Skeletal muscle tissue (tissue), 3 donors: ENCODE measurements at regions not wholly inside any gene's neighbourhood (a gene's known extent, or its start where the extent isn't known, plus 50 kb on each side); places are given as distances from the start of the nearest gene placed in this dataset.

ENCODE experiments used
- H3K27ac ChIP-seq: one replicate; pipeline ENCODE4 v1.7.0; 2013; ENCODE audit warnings: mild to moderate bottlenecking, low read depth, low read length, inconsistent platforms
- H3K27me3 ChIP-seq, 3 donors: one replicate each; pipeline ENCODE4 v1.7.0; 2013; ENCODE audit warnings: low read length in 3 of 3; ENCODE audit not compliant: control insufficient read depth in 3 of 3, insufficient read depth in 3 of 3
- H3K36me3 ChIP-seq, 3 donors: one replicate each; pipeline ENCODE4 v1.7.0; 2013; ENCODE audit warnings: low read length in 3 of 3; ENCODE audit not compliant: control insufficient read depth in 3 of 3, insufficient read depth in 3 of 3
- H3K4me1 ChIP-seq, 3 donors: one replicate each; pipeline ENCODE4 v1.7.0; 2013; ENCODE audit warnings: low read length in 3 of 3, mild to moderate bottlenecking in 3 of 3; ENCODE audit not compliant: control insufficient read depth in 3 of 3, insufficient read depth in 3 of 3
- H3K4me3 ChIP-seq, 3 donors: one replicate each; pipeline ENCODE4 v1.7.0; 2013; ENCODE audit warnings: low read length in 3 of 3
- H3K9ac ChIP-seq, 3 donors: one replicate each; pipeline ENCODE4 v1.7.0; 2013; ENCODE audit warnings: low read length in 3 of 3, mild to moderate bottlenecking in 3 of 3, moderate library complexity in 2 of 3, low read depth in 1 of 3
- H3K9me3 ChIP-seq, 3 donors: one replicate each; pipeline ENCODE4 v1.7.0; 2013; ENCODE audit warnings: low read length in 3 of 3; ENCODE audit not compliant: control insufficient read depth in 3 of 3
- donor health status: Osteomylitis.

- Histone ChIP-seq H3K9ac (no peak overlapping the region), H3K9me3 (no peaks in the 10 kb centered on the region), H3K36me3 (no peaks in the 10 kb centered on the region), H3K27ac (no peak overlapping the region), H3K4me3 (no peak overlapping the region), H3K27me3 (no peaks in the 10 kb centered on the region), H3K4me1 (no peaks in the 10 kb centered on the region)
Observed at GRCh38 chr10:36629476-36629875, 495.9 kb upstream of the ANKRD30A start.

GRCh38 chr10:36624551-36625100 is 500.8 kb upstream of the ANKRD30A start:
- no peak overlapping the region for H3K4me3 ChIP-seq
- H3K9me3 ChIP-seq, result no peaks in the 10 kb centered on the region
- H3K4me1 ChIP-seq, result no peaks in the 10 kb centered on the region
- no peaks in the 10 kb centered on the region for H3K27me3 ChIP-seq
- H3K9ac ChIP-seq, result no peak overlapping the region
- no peaks in the 10 kb centered on the region for H3K36me3 ChIP-seq
- no peak overlapping the region for H3K27ac ChIP-seq

- no peak overlapping the region for H3K4me3 ChIP-seq
- H3K27me3 ChIP-seq, result no peaks in the 10 kb centered on the region
- no peaks in the 10 kb centered on the region for H3K4me1 ChIP-seq
- no peak overlapping the region for H3K27ac ChIP-seq
- no peaks in the 10 kb centered on the region for H3K36me3 ChIP-seq
- no peaks in the 10 kb centered on the region for H3K9me3 ChIP-seq
- no peak overlapping the region for H3K9ac ChIP-seq
Observed at GRCh38 chr10:36621346-36621745, 504.1 kb upstream of the ANKRD30A start.

- no peaks in the 10 kb centered on the region for H3K27me3 ChIP-seq
- no peak overlapping the region for H3K4me3 ChIP-seq
- no peak overlapping the region for H3K27ac ChIP-seq
- no peak overlapping the region for H3K9ac ChIP-seq
- H3K36me3 ChIP-seq, result no peaks in the 10 kb centered on the region
- H3K4me1 ChIP-seq, result no peaks in the 10 kb centered on the region
- H3K9me3 ChIP-seq, result no peaks in the 10 kb centered on the region
Observed at GRCh38 chr10:36612436-36612835, 513.0 kb upstream of the ANKRD30A start.

GRCh38 chr10:36608866-36609265 is 516.5 kb upstream of the ANKRD30A start:
- H3K4me3 ChIP-seq, result no peak overlapping the region
- no peaks in the 10 kb centered on the region for H3K27me3 ChIP-seq
- no peaks in the 10 kb centered on the region for H3K9me3 ChIP-seq
- no peaks in the 10 kb centered on the region for H3K36me3 ChIP-seq
- H3K9ac ChIP-seq, result no peak overlapping the region
- H3K27ac ChIP-seq, result no peak overlapping the region
- no peaks in the 10 kb centered on the region for H3K4me1 ChIP-seq

- Histone ChIP-seq H3K27ac (no peak overlapping the region), H3K36me3 (no peaks in the 10 kb centered on the region)
Observed at GRCh38 chr10:36608251-36608650, 517.1 kb upstream of the ANKRD30A start.

GRCh38 chr10:36606234-36606839 is 519.1 kb upstream of the ANKRD30A start:
- no peak overlapping the region for H3K4me3 ChIP-seq
- no peak overlapping the region for H3K9ac ChIP-seq

More at GRCh38 chr10:36608251-36608650, 517.1 kb upstream of the ANKRD30A start:
- Histone ChIP-seq H3K4me1 (no peaks in the 10 kb centered on the region), H3K4me3 (no peak overlapping the region), H3K9me3 (no peaks in the 10 kb centered on the region), H3K9ac (no peak overlapping the region), H3K27me3 (no peaks in the 10 kb centered on the region)

GRCh38 chr10:36604316-36604715 is 521.1 kb upstream of the ANKRD30A start:
- Histone ChIP-seq H3K4me1 (no peaks in the 10 kb centered on the region), H3K9me3 (no peaks in the 10 kb centered on the region), H3K27ac (no peak overlapping the region)

More at GRCh38 chr10:36606234-36606839, 519.1 kb upstream of the ANKRD30A start:
- Histone ChIP-seq H3K9me3 (no peaks in the 10 kb centered on the region), H3K4me1 (no peaks in the 10 kb centered on the region), H3K36me3 (no peaks in the 10 kb centered on the region), H3K27ac (no peak overlapping the region), H3K27me3 (no peaks in the 10 kb centered on the region)

GRCh38 chr10:36603688-36604087 is 521.7 kb upstream of the ANKRD30A start:
- Histone ChIP-seq H3K27me3 (no peaks in the 10 kb centered on the region), H3K4me3 (no peak overlapping the region)

More at GRCh38 chr10:36604316-36604715, 521.1 kb upstream of the ANKRD30A start:
- H3K9ac ChIP-seq, result no peak overlapping the region
- H3K4me3 ChIP-seq, result no peak overlapping the region
- H3K27me3 ChIP-seq, result no peaks in the 10 kb centered on the region
- H3K36me3 ChIP-seq, result no peaks in the 10 kb centered on the region

GRCh38 chr10:36602374-36602773 is 523.0 kb upstream of the ANKRD30A start:
- no peak overlapping the region for H3K9ac ChIP-seq
- no peak overlapping the region for H3K27ac ChIP-seq
- no peak overlapping the region for H3K4me3 ChIP-seq
- H3K36me3 ChIP-seq, result no peaks in the 10 kb centered on the region
- no peaks in the 10 kb centered on the region for H3K9me3 ChIP-seq
- no peaks in the 10 kb centered on the region for H3K27me3 ChIP-seq
- no peaks in the 10 kb centered on the region for H3K4me1 ChIP-seq

More at GRCh38 chr10:36603688-36604087, 521.7 kb upstream of the ANKRD30A start:
- H3K27ac ChIP-seq, result no peak overlapping the region
- H3K9ac ChIP-seq, result no peak overlapping the region
- H3K9me3 ChIP-seq, result no peaks in the 10 kb centered on the region
- no peaks in the 10 kb centered on the region for H3K36me3 ChIP-seq
- no peaks in the 10 kb centered on the region for H3K4me1 ChIP-seq
